GM13976 (cell line): ENCODE measurements at regions not wholly inside any gene's neighbourhood (a gene's known extent, or its start where the extent isn't known, plus 50 kb on each side); places are given as distances from the start of the nearest gene placed in this dataset.

Source experiments
- DNase-seq: peaks from one replicate; pipeline ENCODE4 v3.0.0; 2012; ENCODE audit warnings: low spot score
- CTCF ChIP-seq: IDR thresholded peaks from 2 replicates; pipeline ENCODE4 v1.5.1; 2012; ENCODE audit warnings: borderline replicate concordance, mild to moderate bottlenecking; ENCODE audit not compliant: insufficient read depth; ENCODE audit errors: extremely low read depth, missing control alignments, control extremely low read depth
- in situ Hi-C: fragments of 300-500 bp; cut with MboI; formaldehyde crosslinking; loops from one replicate; pipeline ENCODE4 v1.12.0; 2022; ENCODE audit warnings: low sequenced_read_pairs, mixed read lengths, inconsistent platforms; ENCODE audit not compliant: unreplicated experiment

DNA sequence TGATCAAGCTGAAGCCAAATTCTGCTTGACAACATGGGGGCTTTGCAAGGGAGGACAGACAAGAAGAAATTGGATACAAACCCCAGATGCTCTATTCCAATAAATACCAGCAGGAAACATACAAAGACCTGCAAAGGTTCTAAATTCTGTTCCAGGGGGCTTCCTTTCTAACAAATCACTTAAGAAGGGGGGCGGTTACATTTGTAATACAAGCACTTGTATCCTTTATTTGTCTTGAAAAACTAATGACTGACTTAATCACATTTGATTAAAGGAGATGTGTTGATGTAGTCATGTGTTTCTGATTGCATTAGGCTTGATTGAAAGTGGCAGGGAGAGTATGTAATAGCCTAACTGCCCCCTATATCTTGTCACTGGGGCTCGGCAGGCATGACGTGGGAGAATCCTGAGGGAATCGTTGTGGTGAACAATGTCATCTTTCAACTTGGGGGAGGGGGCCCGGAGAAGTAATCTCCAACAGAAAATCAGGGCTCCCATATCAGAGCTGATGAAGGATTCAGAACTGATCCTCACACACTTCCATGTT lies 361.7 kb downstream of the INSC start:
- in situ Hi-C loops = no loop called here
- TF ChIP-seq CTCF = no peak
- DNase-seq = no peak

GRCh38 chr11:15481871-15482270 lies 367.1 kb downstream of the INSC start:
- in situ Hi-C loops = no loop called here
- no peak for DNase-seq
- TF ChIP-seq CTCF = no peak

DNA sequence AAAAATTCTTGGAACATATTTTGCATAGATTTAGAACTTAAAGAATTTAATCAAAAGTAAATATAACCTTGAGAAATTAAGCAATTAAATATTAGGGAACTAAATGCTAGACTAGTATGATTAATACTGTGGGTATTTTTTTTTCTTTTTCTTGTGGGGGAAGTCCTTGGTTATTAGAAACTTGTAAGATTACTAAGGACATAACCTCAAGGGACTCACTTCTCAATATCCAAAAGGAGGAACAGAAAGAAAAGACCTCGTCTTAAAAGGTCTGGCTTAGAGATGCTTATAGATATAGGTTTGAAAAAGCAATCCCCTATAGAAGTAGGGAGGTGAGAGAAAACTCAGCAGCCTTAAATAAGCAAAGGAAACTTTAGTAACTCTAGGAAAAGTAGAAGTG lies 368.5 kb downstream of the INSC start:
- TF ChIP-seq CTCF = no peak
- DNase-seq = no peak
- in situ Hi-C loops = no loop called here

DNA sequence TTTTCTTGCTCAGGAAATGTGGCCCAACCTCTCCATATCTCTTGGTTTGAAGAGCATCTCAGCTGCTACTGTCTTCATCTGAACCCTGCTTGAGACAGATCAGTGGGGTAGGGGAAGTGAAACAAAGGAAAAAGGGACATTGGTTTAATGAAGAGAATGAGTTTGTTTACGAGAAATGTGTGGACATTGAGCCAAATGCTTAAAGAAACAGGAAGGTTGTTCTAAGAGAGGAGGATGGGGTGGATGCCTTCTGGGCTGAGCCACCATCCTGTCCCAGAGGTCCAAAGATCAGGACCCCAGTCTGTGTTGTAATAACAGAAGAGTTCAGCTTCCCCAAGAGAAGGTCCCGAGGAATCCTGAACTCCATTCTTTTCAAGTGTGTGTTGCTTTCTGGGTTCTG lies 369.7 kb downstream of the INSC start:
- DNase-seq = no peak
- in situ Hi-C loops = no loop called here
- TF ChIP-seq CTCF = no peak

DNA sequence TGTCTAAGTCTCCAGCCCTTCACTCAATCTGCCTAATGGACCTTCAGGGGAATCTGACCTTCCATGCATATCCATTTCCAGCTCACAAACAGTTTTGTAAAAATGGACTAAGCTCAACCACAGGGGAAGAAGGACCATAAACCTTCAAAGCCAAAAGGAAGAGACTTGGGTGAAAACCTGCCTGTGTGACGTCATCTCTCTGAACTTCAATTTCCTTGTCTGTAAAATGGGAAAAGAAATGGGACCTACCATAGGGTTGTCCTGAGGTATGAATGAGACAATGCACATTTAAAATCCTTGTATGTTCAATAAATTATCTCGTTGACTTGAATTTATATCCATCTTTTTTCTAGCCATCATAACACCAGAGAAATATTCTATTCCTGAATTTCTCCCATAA lies 370.7 kb downstream of the INSC start:
- DNase-seq = no peak
- no peak for TF ChIP-seq CTCF
- in situ Hi-C loops = no loop called here

DNA sequence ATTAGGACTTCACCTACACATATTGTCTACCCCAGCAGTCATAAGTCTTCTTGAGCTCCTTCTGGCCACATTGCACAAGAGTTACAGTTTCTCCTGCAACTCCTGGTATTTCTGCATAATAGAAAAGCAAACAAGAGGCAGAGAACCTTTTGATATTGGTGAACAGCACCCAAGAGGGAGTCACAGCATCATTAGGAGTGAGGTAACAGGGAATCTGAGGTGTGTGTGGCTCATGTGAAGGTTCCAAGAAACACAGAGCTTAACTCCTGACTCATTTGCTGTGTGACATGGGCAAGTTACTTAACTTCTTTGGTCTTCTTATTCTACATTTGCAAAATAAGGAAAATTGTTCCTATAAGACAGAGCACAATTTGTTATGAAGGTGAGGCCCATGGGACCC lies 374.6 kb downstream of the INSC start:
- TF ChIP-seq CTCF = no peak
- no peak for DNase-seq
- in situ Hi-C loops = no loop called here

DNA sequence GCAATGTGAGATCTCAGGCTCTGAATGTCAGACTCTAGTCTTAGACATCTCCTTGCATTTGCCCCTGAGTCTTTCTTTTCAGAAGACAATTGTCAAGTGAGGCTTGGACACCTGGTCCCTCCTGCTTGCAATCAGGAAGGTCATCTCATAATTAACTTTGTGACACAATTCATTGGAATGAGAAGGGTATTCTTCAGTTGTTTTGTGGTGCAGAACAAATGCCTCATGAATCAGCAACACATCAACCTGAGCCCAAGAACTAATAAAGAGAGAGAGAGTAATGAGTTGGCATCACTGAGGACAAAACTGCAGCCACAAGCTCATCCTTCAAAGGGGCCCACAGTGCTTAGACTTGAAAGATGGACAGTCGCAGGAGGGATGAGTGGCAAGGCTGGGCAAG lies 375.8 kb downstream of the INSC start:
- in situ Hi-C loops = no loop called here
- DNase-seq = no peak
- no peak for TF ChIP-seq CTCF
